ENCODE measurements at regions not wholly inside any gene's neighbourhood (a gene's known extent, or its start where the extent isn't known, plus 50 kb on each side); places are given as distances from the start of the nearest gene placed in this dataset.

DNA sequence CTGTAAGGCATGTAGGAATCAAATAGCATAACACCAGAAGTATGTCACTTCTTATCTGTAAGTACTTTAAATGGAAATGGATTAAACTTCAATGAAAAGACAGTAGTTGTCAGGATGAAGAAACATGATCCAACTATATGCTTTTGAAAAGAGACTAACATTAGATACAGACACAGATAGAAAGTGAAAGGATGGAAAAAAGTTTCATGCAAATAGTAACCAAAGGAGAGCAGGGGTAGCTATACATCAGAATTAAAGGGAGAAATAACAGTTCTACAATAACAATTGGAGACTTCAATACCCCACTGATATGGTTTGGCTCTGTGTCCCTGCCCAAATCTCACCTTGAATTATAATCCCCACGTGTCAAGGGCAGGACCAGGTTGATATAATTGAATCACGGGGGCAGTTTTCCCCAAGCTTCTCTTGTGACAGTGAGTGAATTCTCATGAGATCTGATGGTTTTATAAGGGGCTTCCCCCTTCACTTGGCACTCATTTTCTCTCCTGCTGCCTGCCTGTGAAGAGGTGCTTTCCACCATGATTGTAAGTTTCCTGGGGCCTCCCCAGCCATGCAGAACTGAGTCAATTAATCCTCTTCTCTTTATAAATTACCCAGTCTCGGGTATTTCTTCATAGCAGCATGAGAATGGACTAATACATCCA, 205.4 kb upstream of the CDH2 start:
- Histone ChIP-seq H3K4me3 (no peak overlapping the region), H3K4me2 (no peak overlapping the region), H3K9me3 (no peaks in the 10 kb centered on the region), H3K4me1 (no peaks in the 10 kb centered on the region), H3K27ac (no peak overlapping the region)
- ChIA-PET POLR2A (no interaction called here), CTCF (no interaction called here)
- DNase-seq (ENCODE audit: low read depth in 1 of 2, low spot score in 1 of 2) (no peak), FAIRE-seq (no peak), ATAC-seq (no peak)
- 4% methylated on average over 3 of the region's 3 CpGs for WGBS (ENCODE audit: missing lambda C conversion rate)
- no peak for TF ChIP-seq GATA3 (IDR thresholded peaks at IDR 0.05; ENCODE audit: borderline replicate concordance)
- no peak for TF ChIP-seq ZSCAN20 (CRISPR knock-in tag; IDR thresholded peaks at IDR 0.05)
- TF ChIP-seq HOXB5 (CRISPR knock-in tag; IDR thresholded peaks at IDR 0.05): no peak
- TF ChIP-seq, protein P1, sequence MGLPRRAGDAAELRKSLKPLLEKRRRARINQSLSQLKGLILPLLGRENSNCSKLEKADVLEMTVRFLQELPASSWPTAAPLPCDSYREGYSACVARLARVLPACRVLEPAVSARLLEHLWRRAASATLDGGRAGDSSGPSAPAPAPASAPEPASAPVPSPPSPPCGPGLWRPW (IDR thresholded peaks at IDR 0.05): no peak
- TF ChIP-seq SREBF2 (IDR thresholded peaks at IDR 0.05): no peak
- no peak for TF ChIP-seq MYC (IDR thresholded peaks at IDR 0.05; ENCODE audit: borderline replicate concordance, low read length)
- TF ChIP-seq RFX5 (IDR thresholded peaks at IDR 0.05): no peak
- no peak for TF ChIP-seq MAZ (IDR thresholded peaks at IDR 0.05; ENCODE audit: borderline replicate concordance, low read depth, low read length)
- TF ChIP-seq, protein P2, sequence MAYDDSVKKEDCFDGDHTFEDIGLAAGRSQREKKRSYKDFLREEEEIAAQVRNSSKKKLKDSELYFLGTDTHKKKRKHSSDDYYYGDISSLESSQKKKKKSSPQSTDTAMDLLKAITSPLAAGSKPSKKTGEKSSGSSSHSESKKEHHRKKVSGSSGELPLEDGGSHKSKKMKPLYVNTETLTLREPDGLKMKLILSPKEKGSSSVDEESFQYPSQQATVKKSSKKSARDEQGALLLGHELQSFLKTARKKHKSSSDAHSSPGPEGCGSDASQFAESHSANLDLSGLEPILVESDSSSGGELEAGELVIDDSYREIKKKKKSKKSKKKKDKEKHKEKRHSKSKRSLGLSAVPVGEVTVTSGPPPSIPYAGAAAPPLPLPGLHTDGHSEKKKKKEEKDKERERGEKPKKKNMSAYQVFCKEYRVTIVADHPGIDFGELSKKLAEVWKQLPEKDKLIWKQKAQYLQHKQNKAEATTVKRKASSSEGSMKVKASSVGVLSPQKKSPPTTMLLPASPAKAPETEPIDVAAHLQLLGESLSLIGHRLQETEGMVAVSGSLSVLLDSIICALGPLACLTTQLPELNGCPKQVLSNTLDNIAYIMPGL (CRISPR knock-in tag; IDR thresholded peaks at IDR 0.05; ENCODE audit: borderline replicate concordance): no peak
- no peak for TF ChIP-seq JUNB (IDR thresholded peaks at IDR 0.05)

DNA sequence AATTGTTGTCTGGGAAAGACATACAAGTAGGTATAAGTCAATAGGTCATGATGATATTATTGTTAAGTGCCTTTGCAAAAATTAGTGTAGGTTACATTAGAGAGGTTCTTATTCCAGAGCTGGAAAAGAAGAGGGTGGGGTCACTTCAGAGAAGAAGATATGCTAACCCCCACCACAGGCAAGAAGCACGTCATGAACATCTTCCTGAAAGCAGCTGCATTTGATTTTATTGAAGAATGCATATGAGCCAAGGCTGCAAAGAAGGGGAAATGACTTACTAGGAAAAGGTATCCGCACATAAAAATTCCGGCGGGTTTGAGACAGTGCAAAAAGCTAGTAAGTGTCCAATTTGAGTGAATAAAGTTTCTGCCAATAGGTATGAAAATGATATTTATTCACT, 195.3 kb upstream of the CDH2 start:
- Histone ChIP-seq H3K4me2 (no peak overlapping the region), H3K9me3 (no peaks in the 10 kb centered on the region), H3K4me1 (no peaks in the 10 kb centered on the region), H3K27ac (no peak overlapping the region), H3K4me3 (no peak overlapping the region)
- TF ChIP-seq POLR2A (IDR thresholded peaks at IDR 0.05; ENCODE audit: low read length) (no peak), EP300 (IDR thresholded peaks at IDR 0.05) (no peak)
- no peak for DNase-seq (ENCODE audit: low read depth in 1 of 2, low spot score in 1 of 2)
- ChIA-PET CTCF (no interaction called here), POLR2A (no interaction called here)
- ATAC-seq: no peak
- 60% methylated on average over 4 of the region's 4 CpGs for WGBS (ENCODE audit: missing lambda C conversion rate)
- FAIRE-seq: no peak

DNA sequence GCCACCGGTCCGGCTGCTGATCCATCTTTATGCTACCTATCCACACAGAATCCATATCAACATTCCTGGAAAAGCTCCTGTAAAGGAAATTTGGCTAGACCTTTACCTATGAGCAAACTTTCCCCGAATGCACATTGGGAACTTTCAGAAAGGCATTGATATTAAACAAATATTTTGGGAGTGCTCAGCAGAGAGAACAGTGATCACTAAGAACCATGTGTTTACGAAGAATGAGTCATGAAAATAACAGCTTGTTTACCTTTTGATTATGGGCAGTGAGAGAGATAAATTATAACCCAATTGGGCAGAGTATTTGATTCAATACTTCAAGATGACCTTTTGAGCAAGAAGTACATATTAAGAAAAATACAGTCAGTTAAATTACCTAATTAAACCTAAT, 189.7 kb upstream of the CDH2 start:
- ChIA-PET POLR2A (no interaction called here), CTCF (no interaction called here)
- H3K27ac ChIP-seq: no peak overlapping the region
- H3K4me2 ChIP-seq: no peak overlapping the region
- no peak for FAIRE-seq
- ATAC-seq: no peak
- 48% methylated on average over 4 of the region's 4 CpGs for WGBS (ENCODE audit: missing lambda C conversion rate)
- DNase-seq (ENCODE audit: low read depth in 1 of 2, low spot score in 1 of 2): no peak
- TF ChIP-seq, protein P3, sequence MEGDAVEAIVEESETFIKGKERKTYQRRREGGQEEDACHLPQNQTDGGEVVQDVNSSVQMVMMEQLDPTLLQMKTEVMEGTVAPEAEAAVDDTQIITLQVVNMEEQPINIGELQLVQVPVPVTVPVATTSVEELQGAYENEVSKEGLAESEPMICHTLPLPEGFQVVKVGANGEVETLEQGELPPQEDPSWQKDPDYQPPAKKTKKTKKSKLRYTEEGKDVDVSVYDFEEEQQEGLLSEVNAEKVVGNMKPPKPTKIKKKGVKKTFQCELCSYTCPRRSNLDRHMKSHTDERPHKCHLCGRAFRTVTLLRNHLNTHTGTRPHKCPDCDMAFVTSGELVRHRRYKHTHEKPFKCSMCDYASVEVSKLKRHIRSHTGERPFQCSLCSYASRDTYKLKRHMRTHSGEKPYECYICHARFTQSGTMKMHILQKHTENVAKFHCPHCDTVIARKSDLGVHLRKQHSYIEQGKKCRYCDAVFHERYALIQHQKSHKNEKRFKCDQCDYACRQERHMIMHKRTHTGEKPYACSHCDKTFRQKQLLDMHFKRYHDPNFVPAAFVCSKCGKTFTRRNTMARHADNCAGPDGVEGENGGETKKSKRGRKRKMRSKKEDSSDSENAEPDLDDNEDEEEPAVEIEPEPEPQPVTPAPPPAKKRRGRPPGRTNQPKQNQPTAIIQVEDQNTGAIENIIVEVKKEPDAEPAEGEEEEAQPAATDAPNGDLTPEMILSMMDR (IDR thresholded peaks at IDR 0.05): no peak
- TF ChIP-seq NPAS2 (CRISPR knock-in tag; IDR thresholded peaks at IDR 0.05; ENCODE audit: borderline replicate concordance) (no peak), FOXS1 (CRISPR knock-in tag; IDR thresholded peaks at IDR 0.05) (no peak), EHF (CRISPR knock-in tag; IDR thresholded peaks at IDR 0.05) (no peak), RFX5 (IDR thresholded peaks at IDR 0.05) (no peak), HDAC2 (IDR thresholded peaks at IDR 0.05) (no peak), JUNB (IDR thresholded peaks at IDR 0.05) (no peak), MAZ (IDR thresholded peaks at IDR 0.05; ENCODE audit: borderline replicate concordance, low read depth, low read length) (no peak), SREBF2 (IDR thresholded peaks at IDR 0.05) (no peak), GATA3 (IDR thresholded peaks at IDR 0.05; ENCODE audit: borderline replicate concordance) (no peak)
- TF ChIP-seq, protein P4, sequence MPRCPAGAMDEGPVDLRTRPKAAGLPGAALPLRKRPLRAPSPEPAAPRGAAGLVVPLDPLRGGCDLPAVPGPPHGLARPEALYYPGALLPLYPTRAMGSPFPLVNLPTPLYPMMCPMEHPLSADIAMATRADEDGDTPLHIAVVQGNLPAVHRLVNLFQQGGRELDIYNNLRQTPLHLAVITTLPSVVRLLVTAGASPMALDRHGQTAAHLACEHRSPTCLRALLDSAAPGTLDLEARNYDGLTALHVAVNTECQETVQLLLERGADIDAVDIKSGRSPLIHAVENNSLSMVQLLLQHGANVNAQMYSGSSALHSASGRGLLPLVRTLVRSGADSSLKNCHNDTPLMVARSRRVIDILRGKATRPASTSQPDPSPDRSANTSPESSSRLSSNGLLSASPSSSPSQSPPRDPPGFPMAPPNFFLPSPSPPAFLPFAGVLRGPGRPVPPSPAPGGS (IDR thresholded peaks at IDR 0.05): no peak
- TF ChIP-seq, protein P5, sequence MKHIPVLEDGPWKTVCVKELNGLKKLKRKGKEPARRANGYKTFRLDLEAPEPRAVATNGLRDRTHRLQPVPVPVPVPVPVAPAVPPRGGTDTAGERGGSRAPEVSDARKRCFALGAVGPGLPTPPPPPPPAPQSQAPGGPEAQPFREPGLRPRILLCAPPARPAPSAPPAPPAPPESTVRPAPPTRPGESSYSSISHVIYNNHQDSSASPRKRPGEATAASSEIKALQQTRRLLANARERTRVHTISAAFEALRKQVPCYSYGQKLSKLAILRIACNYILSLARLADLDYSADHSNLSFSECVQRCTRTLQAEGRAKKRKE (CRISPR knock-in tag; IDR thresholded peaks at IDR 0.05; ENCODE audit: low read depth): no peak
- no peaks in the 10 kb centered on the region for H3K9me3 ChIP-seq
- no peak overlapping the region for H3K4me3 ChIP-seq
- no peaks in the 10 kb centered on the region for H3K4me1 ChIP-seq
